HEK293 (cell line): ENCODE measurements at regions not wholly inside any gene's neighbourhood (a gene's known extent, or its start where the extent isn't known, plus 50 kb on each side); places are given as distances from the start of the nearest gene placed in this dataset.

ENCODE experiments used
- GLIS2 ChIP-seq: fragments of 450-650 bp; formaldehyde crosslinking; IDR thresholded peaks from 2 replicates; pipeline ENCODE4 v1.5.1; 2016; ENCODE audit warnings: missing biosample characterization, missing genetic modification characterization
- ZNF629 ChIP-seq: fragments of 450-650 bp; formaldehyde crosslinking; IDR thresholded peaks from 2 replicates; pipeline ENCODE4 v1.5.1; 2017; ENCODE audit warnings: missing biosample characterization, missing genetic modification characterization
- TF ChIP-seq, protein P1 (sequence below): fragments of 450-650 bp; formaldehyde crosslinking; IDR thresholded peaks from 2 replicates; pipeline ENCODE4 v1.5.1; 2016; ENCODE audit warnings: missing biosample characterization, missing genetic modification characterization
- TF ChIP-seq, protein P2 (sequence below): fragments of 450-650 bp; formaldehyde crosslinking; IDR thresholded peaks from 2 replicates; pipeline ENCODE4 v1.5.1; 2016; ENCODE audit warnings: missing biosample characterization, missing genetic modification characterization

- TF ChIP-seq, protein P1, sequence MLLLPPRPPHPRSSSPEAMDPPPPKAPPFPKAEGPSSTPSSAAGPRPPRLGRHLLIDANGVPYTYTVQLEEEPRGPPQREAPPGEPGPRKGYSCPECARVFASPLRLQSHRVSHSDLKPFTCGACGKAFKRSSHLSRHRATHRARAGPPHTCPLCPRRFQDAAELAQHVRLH (tag by site-specific recombination) = no peak
- TF ChIP-seq GLIS2 (tag by site-specific recombination) (no peak), ZNF629 (tag by site-specific recombination) (no peak)
- TF ChIP-seq, protein P2, sequence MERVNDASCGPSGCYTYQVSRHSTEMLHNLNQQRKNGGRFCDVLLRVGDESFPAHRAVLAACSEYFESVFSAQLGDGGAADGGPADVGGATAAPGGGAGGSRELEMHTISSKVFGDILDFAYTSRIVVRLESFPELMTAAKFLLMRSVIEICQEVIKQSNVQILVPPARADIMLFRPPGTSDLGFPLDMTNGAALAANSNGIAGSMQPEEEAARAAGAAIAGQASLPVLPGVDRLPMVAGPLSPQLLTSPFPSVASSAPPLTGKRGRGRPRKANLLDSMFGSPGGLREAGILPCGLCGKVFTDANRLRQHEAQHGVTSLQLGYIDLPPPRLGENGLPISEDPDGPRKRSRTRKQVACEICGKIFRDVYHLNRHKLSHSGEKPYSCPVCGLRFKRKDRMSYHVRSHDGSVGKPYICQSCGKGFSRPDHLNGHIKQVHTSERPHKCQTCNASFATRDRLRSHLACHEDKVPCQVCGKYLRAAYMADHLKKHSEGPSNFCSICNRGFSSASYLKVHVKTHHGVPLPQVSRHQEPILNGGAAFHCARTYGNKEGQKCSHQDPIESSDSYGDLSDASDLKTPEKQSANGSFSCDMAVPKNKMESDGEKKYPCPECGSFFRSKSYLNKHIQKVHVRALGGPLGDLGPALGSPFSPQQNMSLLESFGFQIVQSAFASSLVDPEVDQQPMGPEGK = no peak
These were observed 197.8 kb downstream of the MN1 start for GRCh38 chr22:27603800-27604144.
